Endothelial cell (in vitro differentiated cells): ENCODE measurements at regions not wholly inside any gene's neighbourhood (a gene's known extent, or its start where the extent isn't known, plus 50 kb on each side); places are given as distances from the start of the nearest gene placed in this dataset.

Source experiments
- DNase-seq: peaks from one replicate; pipeline ENCODE4 v3.0.0; 2021; ENCODE audit warnings: low spot score
- H3K27ac Mint-ChIP-seq: one replicate; pipeline ENCODE4 v1.8.0; 2021; ENCODE audit warnings: mixed read lengths, inconsistent platforms; ENCODE audit not compliant: unreplicated experiment
- H3K27me3 Mint-ChIP-seq: one replicate; pipeline ENCODE4 v1.8.0; 2021; ENCODE audit warnings: mild to moderate bottlenecking, moderate library complexity, mixed read lengths, inconsistent platforms; ENCODE audit not compliant: unreplicated experiment
- H3K36me3 Mint-ChIP-seq: one replicate; pipeline ENCODE4 v1.8.0; 2021; ENCODE audit warnings: mild to moderate bottlenecking, low read depth, mixed read lengths, inconsistent platforms; ENCODE audit not compliant: unreplicated experiment
- H3K4me1 Mint-ChIP-seq: one replicate; pipeline ENCODE4 v1.8.0; 2021; ENCODE audit warnings: mild to moderate bottlenecking, mixed read lengths, inconsistent platforms; ENCODE audit not compliant: unreplicated experiment
- H3K4me3 Mint-ChIP-seq: one replicate; pipeline ENCODE4 v1.8.0; 2021; ENCODE audit warnings: mild to moderate bottlenecking, mixed read lengths, inconsistent platforms; ENCODE audit not compliant: unreplicated experiment
- H3K9me3 Mint-ChIP-seq: one replicate; pipeline ENCODE4 v1.8.0; 2021; ENCODE audit warnings: mixed read lengths, inconsistent platforms; ENCODE audit not compliant: unreplicated experiment
- TF ChIP-seq, protein P1 (sequence below): fragments of 200-600 bp; sonication (generic); IDR thresholded peaks from one replicate; pipeline ENCODE4 v1.5.0; 2021; ENCODE audit warnings: antibody characterized with exemption; ENCODE audit not compliant: unreplicated experiment

DNA sequence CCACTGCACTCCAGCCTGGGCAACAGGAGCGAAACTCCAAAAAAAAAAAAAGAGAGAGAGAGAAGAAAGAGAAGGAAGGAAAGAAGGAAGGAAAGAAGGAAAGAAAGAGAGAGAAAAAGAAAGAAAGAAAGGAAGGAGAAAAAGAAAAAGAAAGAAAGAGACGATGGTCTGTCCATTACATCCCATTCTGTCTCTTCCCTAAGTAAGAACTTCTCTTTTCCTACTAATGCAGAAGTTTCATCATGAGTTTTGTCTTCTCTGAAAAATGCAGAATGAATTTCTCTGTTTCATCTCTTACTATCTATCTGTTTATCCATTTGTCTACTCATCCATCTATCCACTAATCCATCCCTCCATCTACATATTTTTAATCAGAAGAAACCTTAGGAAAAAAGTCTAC is 94.9 kb upstream of the MED13 start:
- H3K4me3 Mint-ChIP-seq, result no peak overlapping the region
- TF ChIP-seq, protein P1, sequence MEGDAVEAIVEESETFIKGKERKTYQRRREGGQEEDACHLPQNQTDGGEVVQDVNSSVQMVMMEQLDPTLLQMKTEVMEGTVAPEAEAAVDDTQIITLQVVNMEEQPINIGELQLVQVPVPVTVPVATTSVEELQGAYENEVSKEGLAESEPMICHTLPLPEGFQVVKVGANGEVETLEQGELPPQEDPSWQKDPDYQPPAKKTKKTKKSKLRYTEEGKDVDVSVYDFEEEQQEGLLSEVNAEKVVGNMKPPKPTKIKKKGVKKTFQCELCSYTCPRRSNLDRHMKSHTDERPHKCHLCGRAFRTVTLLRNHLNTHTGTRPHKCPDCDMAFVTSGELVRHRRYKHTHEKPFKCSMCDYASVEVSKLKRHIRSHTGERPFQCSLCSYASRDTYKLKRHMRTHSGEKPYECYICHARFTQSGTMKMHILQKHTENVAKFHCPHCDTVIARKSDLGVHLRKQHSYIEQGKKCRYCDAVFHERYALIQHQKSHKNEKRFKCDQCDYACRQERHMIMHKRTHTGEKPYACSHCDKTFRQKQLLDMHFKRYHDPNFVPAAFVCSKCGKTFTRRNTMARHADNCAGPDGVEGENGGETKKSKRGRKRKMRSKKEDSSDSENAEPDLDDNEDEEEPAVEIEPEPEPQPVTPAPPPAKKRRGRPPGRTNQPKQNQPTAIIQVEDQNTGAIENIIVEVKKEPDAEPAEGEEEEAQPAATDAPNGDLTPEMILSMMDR, result no peak
- no peaks in the 10 kb centered on the region for H3K36me3 Mint-ChIP-seq

DNA sequence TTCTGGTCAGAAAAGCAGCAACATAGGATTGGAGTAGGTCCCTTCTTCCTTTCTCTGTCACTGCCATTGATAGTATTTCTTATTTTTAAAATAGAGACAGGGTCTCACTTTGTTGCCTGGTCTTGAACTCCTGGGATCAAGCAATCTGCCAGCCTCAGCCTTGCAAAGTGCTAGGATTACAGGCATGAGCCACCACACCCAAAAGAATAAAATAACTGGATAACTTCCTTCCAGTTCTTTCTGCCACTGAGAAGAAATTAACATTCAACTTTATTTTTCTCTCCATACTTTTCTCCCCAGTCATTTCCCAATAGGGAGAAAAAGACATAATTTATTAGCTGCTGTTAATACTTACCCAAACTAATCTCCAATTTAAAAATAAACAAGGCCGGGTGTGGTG is 91.9 kb upstream of the MED13 start:
- no peak overlapping the region for H3K4me3 Mint-ChIP-seq
- no peaks in the 10 kb centered on the region for H3K9me3 Mint-ChIP-seq
- DNase-seq, result no peak
- H3K36me3 Mint-ChIP-seq, result no peaks in the 10 kb centered on the region
- no peak overlapping the region for H3K27ac Mint-ChIP-seq
- TF ChIP-seq, protein P1, result no peak
- no peaks in the 10 kb centered on the region for H3K4me1 Mint-ChIP-seq
- no peaks in the 10 kb centered on the region for H3K27me3 Mint-ChIP-seq

More for the DNA sequence above, 94.9 kb upstream of the MED13 start:
- no peaks in the 10 kb centered on the region for H3K27me3 Mint-ChIP-seq
- H3K27ac Mint-ChIP-seq, result no peak overlapping the region
- no peaks in the 10 kb centered on the region for H3K4me1 Mint-ChIP-seq
- H3K9me3 Mint-ChIP-seq, result no peaks in the 10 kb centered on the region
- no peak for DNase-seq

DNA sequence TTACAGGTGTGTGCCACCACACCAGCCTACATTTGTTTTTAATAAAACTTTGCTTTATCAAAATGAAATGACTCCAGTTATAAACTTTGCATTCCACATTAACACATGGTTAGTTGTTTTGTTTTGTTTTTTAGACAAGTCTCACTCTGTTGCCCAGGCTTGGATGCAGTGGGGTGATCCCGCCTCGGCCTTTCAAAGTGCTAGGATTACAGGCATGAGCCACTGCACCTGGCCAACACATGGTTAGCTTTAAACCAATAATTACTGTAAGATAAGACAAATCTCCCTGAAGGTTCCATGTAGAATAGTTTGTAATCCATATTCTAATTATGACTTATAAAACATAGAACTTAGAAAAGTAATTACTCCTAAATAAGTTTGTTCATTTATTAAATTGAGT is 89.8 kb upstream of the MED13 start:
- no peak overlapping the region for H3K4me3 Mint-ChIP-seq

DNA sequence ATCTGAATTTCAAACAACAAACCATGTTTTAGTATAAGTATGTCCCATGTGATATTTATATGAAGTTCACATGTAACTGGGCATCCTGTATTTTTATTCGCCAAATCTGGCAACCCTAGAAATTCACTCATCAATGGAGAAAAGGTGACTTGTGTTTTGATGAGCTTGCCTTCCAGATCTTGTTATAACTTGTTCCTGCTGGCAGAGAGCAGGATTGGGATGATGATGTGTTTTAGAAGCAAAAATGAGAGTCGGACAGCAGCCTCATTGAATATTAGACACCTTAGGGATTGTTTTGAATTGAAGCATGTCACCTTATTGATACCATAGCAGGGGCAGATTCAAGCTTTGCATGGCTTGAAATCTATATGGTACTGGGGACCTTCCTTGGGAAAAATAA is 85.4 kb upstream of the MED13 start:
- no peaks in the 10 kb centered on the region for H3K36me3 Mint-ChIP-seq
- H3K4me3 Mint-ChIP-seq, result no peak overlapping the region
- no peaks in the 10 kb centered on the region for H3K27me3 Mint-ChIP-seq
- TF ChIP-seq, protein P1, result no peak
- H3K4me1 Mint-ChIP-seq, result peaks cover 7% of the 10 kb centered on the region
- H3K9me3 Mint-ChIP-seq, result no peaks in the 10 kb centered on the region
- no peak for DNase-seq
- no peak overlapping the region for H3K27ac Mint-ChIP-seq

More for the DNA sequence above, 89.8 kb upstream of the MED13 start:
- TF ChIP-seq, protein P1, result no peak
- no peaks in the 10 kb centered on the region for H3K9me3 Mint-ChIP-seq
- H3K36me3 Mint-ChIP-seq, result no peaks in the 10 kb centered on the region
- H3K27me3 Mint-ChIP-seq, result no peaks in the 10 kb centered on the region
- H3K4me1 Mint-ChIP-seq, result no peaks in the 10 kb centered on the region
- H3K27ac Mint-ChIP-seq, result no peak overlapping the region
- DNase-seq, result no peak

DNA sequence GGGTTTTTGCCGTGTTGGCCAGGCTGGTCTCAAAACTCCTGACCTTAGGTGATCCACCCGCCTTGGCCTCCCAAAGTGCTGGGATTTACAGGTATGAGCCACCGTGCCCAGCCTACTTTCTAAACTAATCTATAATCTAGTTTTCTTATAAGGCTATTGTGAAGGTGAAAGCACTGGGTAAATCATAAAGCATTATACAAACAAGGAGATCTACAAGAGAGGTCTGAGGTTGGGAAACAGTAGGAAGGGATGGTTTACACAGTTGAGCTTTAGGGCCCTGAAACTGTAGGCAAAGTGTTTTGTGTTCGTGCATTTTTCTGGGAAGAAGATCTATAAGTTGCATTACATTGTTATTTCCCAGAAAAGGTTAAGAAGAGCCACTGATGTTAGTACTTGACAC is 84.9 kb upstream of the MED13 start:
- no peaks in the 10 kb centered on the region for H3K27me3 Mint-ChIP-seq
- no peak for DNase-seq
- H3K9me3 Mint-ChIP-seq, result no peaks in the 10 kb centered on the region
- H3K36me3 Mint-ChIP-seq, result no peaks in the 10 kb centered on the region
- peaks cover 7% of the 10 kb centered on the region for H3K4me1 Mint-ChIP-seq
- TF ChIP-seq, protein P1, result no peak
- H3K27ac Mint-ChIP-seq, result no peak overlapping the region
- no peak overlapping the region for H3K4me3 Mint-ChIP-seq
